ENCODE measurements at regions not wholly inside any gene's neighbourhood (a gene's known extent, or its start where the extent isn't known, plus 50 kb on each side); places are given as distances from the start of the nearest gene placed in this dataset.
A peak's percentile ranks its signal among the peaks of the same experiment; 100 is the strongest.

- no peak overlapping the region for H4K5ac ChIP-seq (ENCODE audit: insufficient read length, low read depth, low read length)
- no peak for TF ChIP-seq POU5F1 (IDR thresholded peaks at IDR 0.05; ENCODE audit: low read depth, low read length)
- TF ChIP-seq CBX8 (IDR thresholded peaks at IDR 0.05; ENCODE audit: borderline replicate concordance, low read depth, low read length) = no peak
- no peak for TF ChIP-seq RXRA (IDR thresholded peaks at IDR 0.05; ENCODE audit: insufficient read depth, low read depth, low read length)
- no peak for TF ChIP-seq HDAC2 (IDR thresholded peaks at IDR 0.05; ENCODE audit: borderline replicate concordance in 1 of 2, low read depth in 2 of 2, low read length in 2 of 2)
- TF ChIP-seq GABPA (IDR thresholded peaks at IDR 0.05; ENCODE audit: borderline replicate concordance, insufficient read depth, low read length) = no peak
- TF ChIP-seq SP2 (IDR thresholded peaks at IDR 0.05; ENCODE audit: low read length) = no peak
- TF ChIP-seq KDM1A (IDR thresholded peaks at IDR 0.05; ENCODE audit: borderline replicate concordance, low read length) = no peak
- TF ChIP-seq BCL11A (IDR thresholded peaks at IDR 0.05; ENCODE audit: low read depth in 2 of 2, low read length in 2 of 2) = no peak
- TF ChIP-seq SIRT6 (IDR thresholded peaks at IDR 0.05; ENCODE audit: low read length) = no peak
- no peak for TF ChIP-seq TCF12 (IDR thresholded peaks at IDR 0.05; ENCODE audit: low read depth, low read length)
- TF ChIP-seq SP1 (IDR thresholded peaks at IDR 0.05; ENCODE audit: low read depth, low read length) = no peak
- TF ChIP-seq EGR1 (IDR thresholded peaks at IDR 0.05; ENCODE audit: borderline replicate concordance, low read depth, low read length) = no peak
- no peak for TF ChIP-seq SRF (IDR thresholded peaks at IDR 0.05; ENCODE audit: low read depth, low read length)
- TF ChIP-seq RNF2 (IDR thresholded peaks at IDR 0.05; ENCODE audit: borderline replicate concordance, low read depth, low read length, missing control alignments, poor library complexity, severe bottlenecking) = no peak
These were observed 1211.6 kb upstream of the ADGRL4 start for GRCh38 chr1:80218112-80218511.

More at GRCh38 chr1:80218112-80218511, 1211.6 kb upstream of the ADGRL4 start:
- Histone ChIP-seq H3K4me3 (ENCODE audit: extremely low read depth in 1 of 4, insufficient read depth in 2 of 4, low read depth in 3 of 4, low read length in 4 of 4) (no peak overlapping the region), H3K4ac (replicated peaks; ENCODE audit: insufficient read length, low read depth, low read length) (no peak overlapping the region), H3K23me2 (ENCODE audit: low read depth, low read length) (no peaks in the 10 kb centered on the region), H2BK5ac (ENCODE audit: low read depth, low read length) (no peak overlapping the region), H3K4me1 (replicated peaks in 1 of 4; ENCODE audit: control insufficient read depth in 3 of 4, insufficient read depth in 4 of 4, low read length in 3 of 4) (no peaks in the 10 kb centered on the region), H2AK5ac (ENCODE audit: low read depth, low read length) (no peak overlapping the region), H3K36me3 (ENCODE audit: control insufficient read depth in 2 of 4, insufficient read depth in 4 of 4, low read length in 3 of 4) (no peaks in the 10 kb centered on the region), H3K79me1 (ENCODE audit: low read depth, low read length) (no peaks in the 10 kb centered on the region), H2BK120ac (replicated peaks; ENCODE audit: low read depth, low read length) (no peak overlapping the region), H4K8ac (ENCODE audit: extremely low read depth, insufficient read depth, low read length) (no peak overlapping the region), H2BK20ac (ENCODE audit: low read length) (no peak overlapping the region), H4K91ac (replicated peaks; ENCODE audit: insufficient read length, low read length) (no peak overlapping the region), H3K9me3 (ENCODE audit: insufficient read depth in 2 of 2, low read depth in 1 of 2, low read length in 1 of 2) (no peaks in the 10 kb centered on the region), H3K27ac (ENCODE audit: low read depth, low read length) (no peak overlapping the region), H3K23ac (ENCODE audit: insufficient read length) (no peak overlapping the region), H3K9ac (replicated peaks in 1 of 4; ENCODE audit: extremely low read depth in 1 of 4, low read depth in 3 of 4, low read length in 3 of 4) (no peak overlapping the region), H3K27me3 (replicated peaks in 1 of 4; ENCODE audit: control insufficient read depth in 3 of 4, extremely low read depth in 1 of 4, insufficient read depth in 3 of 4, low read length in 3 of 4) (no peaks in the 10 kb centered on the region), H2BK12ac (ENCODE audit: low read depth, low read length) (no peak overlapping the region), H2BK15ac (ENCODE audit: low read length) (no peak overlapping the region), H3K56ac (replicated peaks; ENCODE audit: insufficient read length, low read depth, low read length) (no peak overlapping the region), H4K20me1 (replicated peaks in 1 of 2; ENCODE audit: control insufficient read depth in 1 of 2, insufficient read depth in 2 of 2, low read length in 2 of 2) (no peaks in the 10 kb centered on the region), H3K4me2 (ENCODE audit: insufficient read depth in 1 of 2, low read depth in 2 of 2, low read length in 2 of 2) (no peak overlapping the region), H3K14ac (ENCODE audit: insufficient read length) (no peak overlapping the region), H2AFZ (ENCODE audit: low read length) (0 out of 2 replicates have a peak overlapping the region, but pooled peaks have one; percentile 3), H3K79me2 (ENCODE audit: control insufficient read depth in 1 of 2, insufficient read depth in 2 of 2, low read length in 2 of 2) (no peaks in the 10 kb centered on the region), H3K18ac (ENCODE audit: extremely low read depth, low read length) (no peak overlapping the region)
- FAIRE-seq (peak; percentile 60), DNase-seq (ENCODE audit: low read depth in 1 of 2, low spot score in 2 of 2) (no peak)
- 42% methylated on average over 2 of the region's 2 CpGs; no CpG with 5 or more reads in 1 of the 2 experiments for WGBS, 2 experiments (ENCODE audit: extremely low coverage in 1 of 2, insufficient coverage in 1 of 2, insufficient read length in 1 of 2, insufficient replicate concordance in 2 of 2, low coverage in 1 of 2, low lambda C conversion rate in 2 of 2, missing lambda C conversion rate in 1 of 2)
- ChIA-PET CTCF (ENCODE audit: partially characterized antibody) (interaction anchor here (0.5 to 2.1 kb wide), 11 partner anchors 9 to 510 kb away, joined by 3 to 5 read pairs (median 3); no protein-coding TSS in a partner anchor), POLR2A (ENCODE audit: partially characterized antibody) (no interaction called here)

Measured in H1 (cell line).